Loucy (cell line): ENCODE measurements at regions not wholly inside any gene's neighbourhood (a gene's known extent, or its start where the extent isn't known, plus 50 kb on each side); places are given as distances from the start of the nearest gene placed in this dataset.
"Not testable (repeated sequence)": the region's sequence is repeated elsewhere in the genome, so short reads cannot be mapped to it uniquely, and the experiment has no call there.

Experiments
- EZH2phosphoT487 ChIP-seq: fragments of 200-600 bp; IDR thresholded peaks from 2 replicates; pipeline ENCODE4 v1.6.1; 2018; ENCODE audit warnings: antibody characterized with exemption, mild to moderate bottlenecking, moderate library complexity, borderline replicate concordance
- TF ChIP-seq, protein P1 (sequence below): fragments of 200-600 bp; sonication (generic); conservative IDR thresholded peaks from 2 replicates; pipeline ENCODE4 v1.5.1; 2014; ENCODE audit warnings: mild to moderate bottlenecking, antibody characterized with exemption, low read length

DNA sequence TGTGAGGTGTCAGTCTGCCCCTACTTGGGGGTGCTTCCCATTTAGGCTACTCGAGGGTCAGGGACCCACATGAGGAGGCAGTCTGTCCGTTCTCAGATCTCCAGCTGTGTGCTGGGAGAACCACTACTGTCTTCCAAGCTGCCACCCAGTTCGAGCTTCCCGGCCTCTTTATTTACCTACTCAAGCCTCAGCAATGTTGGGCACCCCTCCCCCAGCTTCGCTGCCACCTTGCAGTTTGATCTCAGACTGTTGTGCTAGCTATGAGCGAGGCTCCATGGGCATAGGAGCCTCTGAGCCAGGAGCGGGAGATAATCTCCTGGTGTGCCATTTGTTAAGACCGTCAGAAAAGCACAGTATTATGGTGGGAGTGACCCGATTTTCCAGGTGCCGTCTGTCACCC lies 682.4 kb downstream of the CD109 start:
- TF ChIP-seq, protein P1, sequence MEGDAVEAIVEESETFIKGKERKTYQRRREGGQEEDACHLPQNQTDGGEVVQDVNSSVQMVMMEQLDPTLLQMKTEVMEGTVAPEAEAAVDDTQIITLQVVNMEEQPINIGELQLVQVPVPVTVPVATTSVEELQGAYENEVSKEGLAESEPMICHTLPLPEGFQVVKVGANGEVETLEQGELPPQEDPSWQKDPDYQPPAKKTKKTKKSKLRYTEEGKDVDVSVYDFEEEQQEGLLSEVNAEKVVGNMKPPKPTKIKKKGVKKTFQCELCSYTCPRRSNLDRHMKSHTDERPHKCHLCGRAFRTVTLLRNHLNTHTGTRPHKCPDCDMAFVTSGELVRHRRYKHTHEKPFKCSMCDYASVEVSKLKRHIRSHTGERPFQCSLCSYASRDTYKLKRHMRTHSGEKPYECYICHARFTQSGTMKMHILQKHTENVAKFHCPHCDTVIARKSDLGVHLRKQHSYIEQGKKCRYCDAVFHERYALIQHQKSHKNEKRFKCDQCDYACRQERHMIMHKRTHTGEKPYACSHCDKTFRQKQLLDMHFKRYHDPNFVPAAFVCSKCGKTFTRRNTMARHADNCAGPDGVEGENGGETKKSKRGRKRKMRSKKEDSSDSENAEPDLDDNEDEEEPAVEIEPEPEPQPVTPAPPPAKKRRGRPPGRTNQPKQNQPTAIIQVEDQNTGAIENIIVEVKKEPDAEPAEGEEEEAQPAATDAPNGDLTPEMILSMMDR, result not testable (repeated sequence)
- TF ChIP-seq EZH2phosphoT487, result not testable (repeated sequence)
